ENCODE measurements at regions not wholly inside any gene's neighbourhood (a gene's known extent, or its start where the extent isn't known, plus 50 kb on each side); places are given as distances from the start of the nearest gene placed in this dataset.

DNA sequence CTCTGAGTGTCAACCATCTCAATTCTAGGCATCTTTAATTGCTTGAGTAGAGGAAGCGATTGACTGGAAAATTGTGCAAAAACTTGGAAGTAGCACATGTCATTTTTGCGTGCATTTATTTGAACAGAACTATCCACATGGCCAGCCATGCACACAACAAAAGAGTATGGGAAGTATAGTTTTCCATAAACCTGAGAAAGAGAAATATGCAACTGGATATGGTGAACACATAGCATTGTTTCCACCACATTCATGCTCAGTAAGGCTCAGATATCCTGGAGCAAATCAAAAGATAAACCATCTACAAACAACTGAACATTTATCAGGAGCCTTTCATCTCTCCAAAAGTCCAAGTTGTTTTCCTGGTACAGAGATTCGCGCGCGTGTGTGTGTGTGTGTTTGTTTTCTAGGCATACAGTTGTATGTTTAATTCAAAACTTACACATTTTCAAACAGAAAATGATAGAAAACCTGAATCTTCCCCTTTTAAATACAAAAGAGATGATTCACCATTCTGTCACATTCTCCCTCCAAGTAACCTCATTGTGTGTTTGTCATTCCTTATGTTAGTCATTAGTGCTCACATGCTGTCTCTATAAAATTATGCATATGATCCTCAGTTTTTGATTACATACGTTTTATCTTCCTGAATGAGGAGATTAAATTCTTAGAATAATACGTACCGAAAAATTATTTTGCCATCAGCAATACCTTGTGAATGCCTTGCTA lies 780.4 kb upstream of the NRXN1 start:
- Histone ChIP-seq H3K36me3 (no peaks in the 10 kb centered on the region), H3K9me3 (no peaks in the 10 kb centered on the region), H3K4me3 (no peak overlapping the region), H3K4me1 (no peaks in the 10 kb centered on the region), H3K27me3 (ENCODE audit: low read depth) (no peaks in the 10 kb centered on the region), H3K27ac (no peak overlapping the region)
- TF ChIP-seq, protein P1, sequence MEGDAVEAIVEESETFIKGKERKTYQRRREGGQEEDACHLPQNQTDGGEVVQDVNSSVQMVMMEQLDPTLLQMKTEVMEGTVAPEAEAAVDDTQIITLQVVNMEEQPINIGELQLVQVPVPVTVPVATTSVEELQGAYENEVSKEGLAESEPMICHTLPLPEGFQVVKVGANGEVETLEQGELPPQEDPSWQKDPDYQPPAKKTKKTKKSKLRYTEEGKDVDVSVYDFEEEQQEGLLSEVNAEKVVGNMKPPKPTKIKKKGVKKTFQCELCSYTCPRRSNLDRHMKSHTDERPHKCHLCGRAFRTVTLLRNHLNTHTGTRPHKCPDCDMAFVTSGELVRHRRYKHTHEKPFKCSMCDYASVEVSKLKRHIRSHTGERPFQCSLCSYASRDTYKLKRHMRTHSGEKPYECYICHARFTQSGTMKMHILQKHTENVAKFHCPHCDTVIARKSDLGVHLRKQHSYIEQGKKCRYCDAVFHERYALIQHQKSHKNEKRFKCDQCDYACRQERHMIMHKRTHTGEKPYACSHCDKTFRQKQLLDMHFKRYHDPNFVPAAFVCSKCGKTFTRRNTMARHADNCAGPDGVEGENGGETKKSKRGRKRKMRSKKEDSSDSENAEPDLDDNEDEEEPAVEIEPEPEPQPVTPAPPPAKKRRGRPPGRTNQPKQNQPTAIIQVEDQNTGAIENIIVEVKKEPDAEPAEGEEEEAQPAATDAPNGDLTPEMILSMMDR (IDR thresholded peaks at IDR 0.05) = no peak
- intact Hi-C loops (cut with DNase I) = no loop called here
- ATAC-seq (no peak), DNase-seq (no peak)

DNA sequence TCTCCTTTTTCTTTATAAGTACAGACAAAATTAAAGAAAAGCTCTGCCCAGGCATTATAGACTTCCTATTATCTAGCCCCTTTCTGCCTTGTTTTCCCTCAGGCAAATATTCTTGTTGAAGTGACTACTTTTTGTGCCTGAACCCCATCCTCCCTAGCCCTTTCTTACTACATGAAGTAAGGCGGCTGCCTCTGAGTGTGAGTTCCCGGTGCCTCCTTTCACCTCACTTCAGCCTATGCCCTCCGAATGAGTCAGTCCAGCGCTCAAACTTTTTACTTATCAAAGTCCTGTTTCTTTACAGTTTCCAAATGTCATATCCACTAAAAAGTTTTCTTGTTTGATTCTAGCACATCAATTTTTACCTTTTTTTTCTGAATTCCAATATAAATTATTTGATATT lies 778.3 kb upstream of the NRXN1 start:
- ATAC-seq (no peak), DNase-seq (no peak)
- Histone ChIP-seq H3K9me3 (no peaks in the 10 kb centered on the region), H3K4me3 (no peak overlapping the region), H3K36me3 (no peaks in the 10 kb centered on the region), H3K27ac (no peak overlapping the region), H3K27me3 (ENCODE audit: low read depth) (no peaks in the 10 kb centered on the region), H3K4me1 (no peaks in the 10 kb centered on the region)
- TF ChIP-seq, protein P1 (IDR thresholded peaks at IDR 0.05) = no peak
- intact Hi-C loops (cut with DNase I) = no loop called here

DNA sequence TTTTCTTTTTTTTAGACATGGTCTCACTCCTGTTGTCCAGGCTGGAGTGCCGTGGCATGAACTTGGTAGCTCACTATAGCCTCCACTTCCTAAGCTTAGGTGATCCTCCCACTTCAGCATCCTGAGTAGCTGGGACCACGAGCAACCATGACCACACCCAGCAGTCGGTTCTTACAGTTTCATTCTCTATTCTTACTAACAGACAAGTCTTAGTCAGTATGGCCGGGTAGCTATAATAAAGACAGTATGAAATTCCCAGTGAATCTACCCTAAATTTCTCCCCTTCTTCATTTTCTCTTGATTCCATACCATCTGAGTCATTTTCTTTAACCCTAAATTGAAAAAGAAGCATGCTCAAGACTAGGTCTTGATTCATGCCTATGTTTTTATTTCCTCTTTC lies 775.3 kb upstream of the NRXN1 start:
- H3K4me1 ChIP-seq = no peaks in the 10 kb centered on the region
- H3K9me3 ChIP-seq = no peaks in the 10 kb centered on the region
- H3K36me3 ChIP-seq = no peaks in the 10 kb centered on the region
- H3K27ac ChIP-seq = no peak overlapping the region
- TF ChIP-seq, protein P1 (IDR thresholded peaks at IDR 0.05) = no peak
- ATAC-seq (no peak), DNase-seq (no peak)
- intact Hi-C loops (cut with DNase I) = no loop called here
- no peak overlapping the region for H3K4me3 ChIP-seq
- H3K27me3 ChIP-seq (ENCODE audit: low read depth) = no peaks in the 10 kb centered on the region

DNA sequence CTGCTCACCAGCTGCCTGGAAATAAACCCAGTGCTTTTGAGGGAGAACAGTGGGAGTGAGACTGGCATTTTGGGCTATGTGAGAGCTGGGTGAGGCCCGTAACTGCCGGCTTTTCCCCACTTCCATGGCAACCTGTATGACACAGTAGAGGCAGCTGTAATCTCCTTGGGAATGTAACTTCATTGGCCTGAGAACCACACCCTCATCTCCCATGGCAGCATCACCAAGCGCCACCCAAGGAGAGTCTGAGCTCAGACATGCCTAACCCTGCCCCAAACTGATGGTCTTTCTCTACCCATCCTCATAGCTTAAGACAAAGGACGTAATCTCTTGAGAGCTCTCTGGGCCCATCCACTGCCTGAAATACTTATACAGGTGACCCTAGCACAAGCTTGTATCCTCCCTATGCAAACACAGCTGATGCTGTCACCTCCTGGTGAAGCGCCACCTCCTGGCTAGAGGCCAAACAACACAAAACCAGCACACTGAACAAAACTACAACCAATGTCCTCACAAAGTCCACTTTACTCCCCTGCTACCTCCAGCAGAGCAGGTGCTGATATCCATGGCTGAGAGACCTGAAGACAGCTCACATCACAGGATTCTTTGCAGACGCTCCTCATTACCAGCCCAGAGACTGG lies 763.4 kb upstream of the NRXN1 start:
- H3K4me1 ChIP-seq = no peaks in the 10 kb centered on the region
- ATAC-seq (no peak), DNase-seq (no peak)
- intact Hi-C loops (cut with DNase I) = no loop called here
- no peak overlapping the region for H3K4me3 ChIP-seq
- no peaks in the 10 kb centered on the region for H3K27me3 ChIP-seq (ENCODE audit: low read depth)
- no peak overlapping the region for H3K27ac ChIP-seq
- TF ChIP-seq, protein P1 (IDR thresholded peaks at IDR 0.05) = no peak
- H3K9me3 ChIP-seq = peaks cover 1% of the 10 kb centered on the region
- no peaks in the 10 kb centered on the region for H3K36me3 ChIP-seq

DNA sequence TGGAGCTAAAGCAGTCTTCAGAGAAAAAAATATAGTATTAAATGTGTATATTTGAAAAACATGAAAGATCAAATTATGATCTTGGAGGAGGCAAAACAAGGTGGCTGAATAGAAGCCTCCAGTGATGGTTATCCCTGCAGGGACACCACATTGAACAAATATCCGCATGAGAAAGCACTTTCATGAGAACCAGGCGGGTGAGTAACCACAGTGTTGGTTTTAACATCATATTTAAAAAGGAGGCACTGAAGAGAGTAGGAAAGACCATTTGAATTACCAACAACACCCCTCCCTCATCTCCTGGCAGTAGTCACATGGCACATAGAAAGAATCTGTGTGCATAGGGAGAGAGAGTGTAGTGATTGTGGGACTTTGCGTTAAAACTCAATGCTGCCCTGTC lies 759.6 kb upstream of the NRXN1 start:
- H3K4me3 ChIP-seq = no peak overlapping the region
- ATAC-seq (no peak), DNase-seq (no peak)
- H3K36me3 ChIP-seq = no peaks in the 10 kb centered on the region
- intact Hi-C loops (cut with DNase I) = no loop called here
- H3K9me3 ChIP-seq = no peaks in the 10 kb centered on the region
- no peak overlapping the region for H3K27ac ChIP-seq
- TF ChIP-seq, protein P1 (IDR thresholded peaks at IDR 0.05) = no peak
- no peaks in the 10 kb centered on the region for H3K27me3 ChIP-seq (ENCODE audit: low read depth)
- no peaks in the 10 kb centered on the region for H3K4me1 ChIP-seq
